Activated T-cell treated with anti-CD3 and anti-CD28 coated beads, Interleukin-2, amount 50 U/mL, for 24 hours (primary cell): ENCODE measurements at regions not wholly inside any gene's neighbourhood (a gene's known extent, or its start where the extent isn't known, plus 50 kb on each side); places are given as distances from the start of the nearest gene placed in this dataset.

Experiments
- DNase-seq: peaks from one replicate; pipeline ENCODE4 v3.0.0-alpha.2; 2020
- H3K27ac Mint-ChIP-seq: 2 replicates; pipeline ENCODE4 v1.8.0; 2020; ENCODE audit warnings: mild to moderate bottlenecking, mixed read lengths
- H3K27me3 Mint-ChIP-seq: 2 replicates; pipeline ENCODE4 v1.8.0; 2020; ENCODE audit warnings: mixed read lengths
- H3K36me3 Mint-ChIP-seq: 2 replicates; pipeline ENCODE4 v1.8.0; 2020; ENCODE audit warnings: low read depth, mixed read lengths
- H3K4me1 Mint-ChIP-seq: 2 replicates; pipeline ENCODE4 v1.8.0; 2020; ENCODE audit warnings: low read depth, mixed read lengths
- H3K4me3 Mint-ChIP-seq: 2 replicates; pipeline ENCODE4 v1.8.0; 2020; ENCODE audit warnings: mild to moderate bottlenecking, moderate library complexity, mixed read lengths
- H3K9me3 Mint-ChIP-seq: 2 replicates; pipeline ENCODE4 v1.8.0; 2020; ENCODE audit warnings: mixed read lengths

DNA sequence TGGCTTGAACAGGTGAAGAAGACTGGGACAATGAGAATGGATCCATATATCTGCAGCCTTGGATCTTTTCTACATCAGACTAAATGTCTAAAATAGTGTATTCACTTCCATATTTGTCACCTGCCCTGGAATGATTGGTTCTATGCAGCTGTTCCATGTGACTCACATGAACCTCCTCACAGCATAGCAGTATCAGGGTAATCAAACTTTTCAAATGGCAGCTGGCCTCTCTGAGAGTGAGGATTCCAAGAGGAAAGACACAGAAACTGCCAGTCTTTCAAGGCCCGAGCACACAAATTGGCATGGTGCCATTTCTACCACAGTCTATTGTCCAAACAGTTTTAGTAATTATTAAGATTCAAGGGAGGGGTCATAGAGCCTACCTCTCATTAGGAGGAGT is 859.3 kb downstream of the BCL11A start:
- no peaks in the 10 kb centered on the region for H3K36me3 Mint-ChIP-seq
- no peak overlapping the region for H3K27ac Mint-ChIP-seq
- H3K27me3 Mint-ChIP-seq: no peaks in the 10 kb centered on the region
- peaks cover 10% of the 10 kb centered on the region for H3K9me3 Mint-ChIP-seq
- H3K4me1 Mint-ChIP-seq: no peaks in the 10 kb centered on the region
- DNase-seq: no peak
- no peak overlapping the region for H3K4me3 Mint-ChIP-seq

DNA sequence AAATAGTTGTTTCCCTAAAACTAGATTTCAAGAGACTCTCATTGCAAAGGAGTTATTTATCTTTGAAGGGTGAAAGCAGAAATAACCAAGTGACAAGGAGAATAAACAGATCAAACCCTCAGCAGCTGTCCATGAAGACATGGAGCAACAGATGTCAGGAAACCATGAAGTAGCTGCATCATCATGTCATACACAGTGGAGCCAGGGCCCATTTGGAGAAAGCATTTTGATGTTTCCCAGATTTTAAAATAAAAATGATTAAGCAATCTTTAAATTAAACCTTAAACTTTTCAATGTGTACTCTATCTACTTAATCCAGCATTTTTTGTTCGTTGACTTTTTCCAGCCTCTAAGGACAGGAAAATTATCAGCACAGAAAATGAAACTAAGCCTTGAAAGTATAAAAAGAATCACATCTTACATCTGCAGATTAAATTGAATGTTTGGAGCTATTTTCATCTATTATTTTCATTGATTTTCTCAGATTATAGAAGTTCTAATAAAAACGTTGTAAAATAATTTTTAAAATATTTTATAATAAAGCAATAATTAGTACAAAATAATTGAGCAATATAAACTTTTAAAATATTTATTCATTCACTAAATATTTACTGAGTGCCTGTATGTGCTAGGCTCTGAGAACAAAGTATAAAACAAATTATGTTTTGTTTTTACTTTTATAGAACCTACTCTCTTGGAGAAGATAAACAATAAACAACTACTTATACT is 860.1 kb downstream of the BCL11A start:
- Mint-ChIP-seq H3K27me3 (no peaks in the 10 kb centered on the region), H3K36me3 (no peaks in the 10 kb centered on the region), H3K4me3 (no peak overlapping the region), H3K9me3 (peaks cover 10% of the 10 kb centered on the region), H3K4me1 (no peaks in the 10 kb centered on the region), H3K27ac (no peak overlapping the region)
- DNase-seq: no peak

DNA sequence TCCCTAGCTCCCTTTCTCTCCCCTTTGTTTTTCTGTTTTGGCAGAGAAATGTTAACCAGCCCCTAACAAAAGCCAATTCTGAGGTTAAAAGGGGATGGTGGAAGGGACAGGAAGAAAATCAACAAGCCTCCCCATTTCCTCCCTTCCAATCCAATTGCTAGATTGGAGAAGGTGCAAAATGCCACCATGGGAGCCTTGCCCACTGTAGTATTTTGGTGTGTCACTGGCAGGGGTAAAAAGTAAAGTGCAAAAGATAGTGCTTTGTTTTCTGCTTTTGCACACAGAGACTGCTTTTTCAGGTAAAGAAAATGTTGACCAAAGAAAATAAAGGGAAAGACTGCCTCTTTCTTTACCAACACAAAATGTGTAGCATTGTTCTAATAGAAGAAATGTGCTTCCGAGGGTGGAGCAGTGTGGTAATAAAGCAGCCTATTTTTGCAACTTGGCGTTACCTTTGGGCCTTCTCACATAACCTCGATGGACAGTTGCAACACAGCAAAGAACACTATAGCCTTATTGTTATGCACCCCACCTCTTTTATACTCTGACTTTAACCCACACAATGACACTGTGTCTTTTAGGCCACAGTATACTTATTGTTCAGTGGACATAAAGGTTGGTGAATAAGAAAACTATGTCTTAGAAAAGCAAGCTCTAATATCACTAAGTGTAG is 861.8 kb downstream of the BCL11A start:
- Mint-ChIP-seq H3K4me3 (no peak overlapping the region), H3K4me1 (no peaks in the 10 kb centered on the region), H3K27me3 (no peaks in the 10 kb centered on the region), H3K27ac (no peak overlapping the region), H3K9me3 (peaks cover 15% of the 10 kb centered on the region), H3K36me3 (no peaks in the 10 kb centered on the region)
- DNase-seq: no peak

DNA sequence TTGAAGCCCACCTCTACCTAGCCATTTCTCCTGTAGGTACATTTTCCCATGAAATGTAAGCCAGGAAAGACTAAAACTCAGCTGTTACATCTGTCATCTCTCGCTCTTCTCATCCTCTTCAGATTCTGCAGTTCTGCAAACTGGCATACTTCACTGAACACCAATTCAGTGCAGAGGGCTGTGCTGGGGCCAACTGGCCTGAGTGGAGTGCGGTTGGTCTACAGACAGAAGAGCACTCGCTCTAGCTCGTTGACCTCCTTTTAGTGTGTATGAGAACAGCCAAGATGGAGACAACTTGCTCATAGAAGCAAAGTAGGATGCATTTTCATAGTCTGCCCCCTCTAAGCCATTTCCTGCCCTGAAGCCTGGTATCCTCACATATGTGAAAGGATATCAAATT is 862.6 kb downstream of the BCL11A start:
- H3K27ac Mint-ChIP-seq: no peak overlapping the region
- no peaks in the 10 kb centered on the region for H3K36me3 Mint-ChIP-seq
- H3K27me3 Mint-ChIP-seq: peaks cover 3% of the 10 kb centered on the region
- DNase-seq: no peak
- no peak overlapping the region for H3K4me3 Mint-ChIP-seq
- H3K4me1 Mint-ChIP-seq: no peaks in the 10 kb centered on the region
- H3K9me3 Mint-ChIP-seq: peaks cover 14% of the 10 kb centered on the region

DNA sequence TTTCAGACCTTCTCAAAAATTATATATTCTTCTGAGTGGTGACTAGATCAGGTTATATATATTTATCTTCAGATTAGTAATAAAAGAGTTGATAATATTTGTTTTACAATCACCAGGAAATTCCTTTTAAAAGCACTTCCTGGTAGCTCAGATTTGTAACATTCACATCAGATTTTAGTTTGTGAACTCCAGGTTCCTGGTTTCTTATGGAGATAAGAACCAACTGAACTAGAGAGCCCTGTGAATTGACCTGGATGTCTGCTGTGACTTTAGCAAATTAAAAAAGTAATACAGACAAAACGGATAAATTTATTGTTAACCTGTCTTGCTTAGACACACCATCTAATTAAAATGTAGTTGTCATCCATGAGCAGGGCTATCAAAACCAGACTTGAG is 868.7 kb downstream of the BCL11A start:
- Mint-ChIP-seq H3K27ac (no peak overlapping the region), H3K4me3 (no peak overlapping the region), H3K27me3 (peaks cover 5% of the 10 kb centered on the region), H3K9me3 (peaks cover 12% of the 10 kb centered on the region), H3K4me1 (no peaks in the 10 kb centered on the region), H3K36me3 (no peaks in the 10 kb centered on the region)
- DNase-seq: no peak

DNA sequence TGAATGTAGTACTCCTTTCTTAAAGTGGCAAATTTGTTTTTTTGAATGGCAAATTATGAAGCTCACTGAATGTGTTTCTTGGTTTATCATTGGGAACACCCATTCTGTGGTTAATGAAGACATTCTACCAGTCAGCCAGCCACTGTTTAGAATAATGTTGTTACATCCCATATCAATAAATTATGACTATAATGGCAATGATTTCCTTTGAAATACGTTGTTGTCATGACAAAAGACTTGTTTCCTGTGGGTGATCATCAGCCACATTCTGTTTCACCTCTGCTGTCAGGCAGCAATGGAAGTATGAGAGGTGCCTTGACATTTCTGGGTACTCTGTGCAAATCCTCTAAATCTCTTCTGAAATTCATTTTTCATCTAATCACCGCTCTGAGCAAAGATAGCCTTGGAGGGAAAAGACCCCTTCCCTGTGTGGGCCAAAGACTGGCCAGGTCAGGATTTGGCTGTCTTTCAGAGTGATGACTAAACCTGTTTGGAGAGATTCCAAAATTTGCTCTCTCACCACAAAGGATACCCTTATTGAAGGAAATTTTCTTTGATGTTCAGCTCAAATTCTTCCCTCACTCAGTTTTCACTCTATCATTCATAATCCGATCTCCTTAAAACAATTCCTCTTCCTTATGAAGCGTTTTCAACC is 869.2 kb downstream of the BCL11A start:
- no peak overlapping the region for H3K4me3 Mint-ChIP-seq
- H3K27me3 Mint-ChIP-seq: peaks cover 5% of the 10 kb centered on the region
- no peaks in the 10 kb centered on the region for H3K4me1 Mint-ChIP-seq
- no peak overlapping the region for H3K27ac Mint-ChIP-seq
- no peak for DNase-seq
- peaks cover 12% of the 10 kb centered on the region for H3K9me3 Mint-ChIP-seq
- H3K36me3 Mint-ChIP-seq: no peaks in the 10 kb centered on the region

DNA sequence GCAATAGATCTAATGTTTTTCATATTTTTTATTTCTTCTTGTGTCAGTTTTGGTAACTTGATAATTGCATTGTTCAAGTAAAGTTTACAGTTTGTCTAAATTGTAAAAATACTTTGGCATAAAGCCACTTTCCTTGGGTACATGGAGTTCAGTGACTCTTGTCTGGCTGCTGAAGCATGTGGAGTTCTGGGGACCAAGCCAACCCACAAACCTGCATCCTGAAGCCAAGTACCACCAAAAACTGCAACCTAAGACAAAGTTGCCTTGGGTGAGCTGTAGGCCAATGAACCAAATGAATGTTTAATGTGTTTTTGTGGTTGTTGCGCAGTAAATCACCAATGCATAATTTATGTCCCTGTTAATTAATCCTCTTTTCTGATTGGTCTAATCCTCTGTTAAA is 872.6 kb downstream of the BCL11A start:
- Mint-ChIP-seq H3K27ac (no peak overlapping the region), H3K27me3 (peaks cover 2% of the 10 kb centered on the region), H3K36me3 (no peaks in the 10 kb centered on the region), H3K4me3 (no peak overlapping the region), H3K9me3 (peaks cover 6% of the 10 kb centered on the region), H3K4me1 (no peaks in the 10 kb centered on the region)
- no peak for DNase-seq

DNA sequence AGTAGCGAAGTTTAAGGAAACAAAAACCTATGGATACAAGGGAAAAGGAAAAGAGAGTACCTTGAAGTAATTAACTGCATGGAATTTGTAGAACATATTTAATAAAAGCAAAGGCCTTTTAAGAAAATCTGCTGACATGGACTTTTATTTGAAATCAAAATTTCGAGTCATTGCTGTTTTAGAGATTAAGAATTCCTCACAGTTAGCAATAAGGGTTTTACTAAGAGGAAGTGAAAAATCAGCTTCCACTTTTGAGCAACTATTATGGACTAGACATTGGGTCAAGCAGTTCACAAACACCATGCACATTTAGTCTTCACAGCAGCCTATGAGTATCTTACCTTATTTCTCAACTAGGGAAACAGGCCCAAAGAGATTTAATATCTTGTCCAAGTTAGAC is 876.3 kb downstream of the BCL11A start:
- H3K27me3 Mint-ChIP-seq: no peaks in the 10 kb centered on the region
- H3K4me3 Mint-ChIP-seq: no peak overlapping the region
- H3K9me3 Mint-ChIP-seq: peaks cover under 1% of the 10 kb centered on the region
- no peaks in the 10 kb centered on the region for H3K4me1 Mint-ChIP-seq
- no peaks in the 10 kb centered on the region for H3K36me3 Mint-ChIP-seq
- no peak for DNase-seq
- no peak overlapping the region for H3K27ac Mint-ChIP-seq

DNA sequence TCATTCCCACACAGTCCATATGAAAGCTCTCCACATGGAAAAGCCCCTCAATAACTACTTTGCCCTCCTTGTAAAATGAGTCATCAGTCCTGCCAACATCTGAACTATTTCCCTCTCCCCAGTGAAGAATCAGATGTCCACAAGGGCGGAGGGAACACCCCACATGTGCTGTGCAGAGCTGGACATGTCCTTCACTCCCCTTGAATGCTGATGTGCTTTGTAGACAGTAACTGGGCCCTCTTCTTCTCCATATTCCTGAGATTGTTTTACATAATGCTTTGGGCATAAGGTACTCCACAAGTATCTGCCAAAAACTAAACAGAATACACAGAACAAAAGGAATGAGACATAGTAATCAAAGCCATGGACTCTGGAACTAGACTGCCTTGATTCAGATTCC is 879.4 kb downstream of the BCL11A start:
- no peak for DNase-seq
- Mint-ChIP-seq H3K27me3 (no peaks in the 10 kb centered on the region), H3K4me3 (no peak overlapping the region), H3K36me3 (no peaks in the 10 kb centered on the region), H3K27ac (no peak overlapping the region), H3K9me3 (no peaks in the 10 kb centered on the region), H3K4me1 (no peaks in the 10 kb centered on the region)

DNA sequence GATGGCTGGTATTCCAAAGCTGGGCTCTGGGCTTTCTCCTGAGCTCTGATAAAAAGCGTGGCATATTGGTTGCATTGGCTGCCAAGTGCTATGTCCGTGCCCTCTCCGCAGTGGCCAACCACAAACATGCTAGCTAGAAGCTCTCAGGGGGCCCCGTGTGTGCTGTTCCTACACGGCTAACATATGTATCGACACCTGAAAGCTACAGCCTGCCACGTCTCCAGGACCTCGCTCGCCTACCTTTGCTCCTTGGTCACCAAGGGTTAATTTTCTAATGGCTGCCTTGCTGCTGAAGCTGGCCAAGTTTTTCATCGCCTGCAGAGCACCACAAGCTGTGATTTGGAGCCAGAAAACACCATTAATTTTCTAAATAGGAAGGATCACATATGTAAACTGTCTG is 888.4 kb downstream of the BCL11A start:
- Mint-ChIP-seq H3K9me3 (no peaks in the 10 kb centered on the region), H3K27ac (no peak overlapping the region), H3K36me3 (no peaks in the 10 kb centered on the region), H3K4me1 (no peaks in the 10 kb centered on the region), H3K27me3 (no peaks in the 10 kb centered on the region), H3K4me3 (no peak overlapping the region)
- DNase-seq: no peak

DNA sequence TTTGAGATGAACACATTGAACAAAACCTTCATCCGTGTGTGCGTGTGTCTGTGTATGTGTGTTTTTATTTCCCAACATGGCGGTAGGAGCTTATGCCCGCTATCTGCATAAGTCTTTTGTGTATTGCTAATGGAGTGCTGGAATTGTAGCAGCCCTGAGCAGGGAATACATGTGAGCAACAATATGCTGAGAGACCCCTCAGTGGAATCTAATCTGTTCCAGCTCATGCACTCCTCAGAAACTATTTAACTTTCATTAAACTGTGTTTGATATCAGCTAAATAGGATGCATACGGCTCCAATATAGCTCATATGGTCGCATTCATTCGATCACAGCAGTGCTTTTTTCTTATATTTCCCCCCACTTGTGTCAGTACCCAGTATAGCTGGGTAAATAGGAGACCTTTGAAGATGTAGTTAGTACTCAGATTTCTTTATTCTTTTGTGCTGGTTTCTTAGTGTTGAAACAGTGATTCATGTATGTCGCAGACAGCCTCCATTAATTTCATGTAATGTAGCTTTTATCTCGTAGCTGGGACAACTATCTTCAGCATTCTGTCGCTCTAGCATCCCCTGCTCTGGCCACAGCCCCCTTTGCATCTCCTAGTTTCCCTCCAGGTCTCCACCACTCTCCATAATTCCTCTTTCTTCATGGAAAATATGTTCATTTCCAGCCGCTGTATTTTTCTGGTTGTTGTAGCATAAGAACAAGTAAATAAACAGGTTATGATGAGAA is 891.2 kb downstream of the BCL11A start:
- no peak for DNase-seq
- Mint-ChIP-seq H3K9me3 (no peaks in the 10 kb centered on the region), H3K27me3 (no peaks in the 10 kb centered on the region), H3K27ac (no peak overlapping the region), H3K36me3 (no peaks in the 10 kb centered on the region), H3K4me3 (no peak overlapping the region), H3K4me1 (no peaks in the 10 kb centered on the region)

DNA sequence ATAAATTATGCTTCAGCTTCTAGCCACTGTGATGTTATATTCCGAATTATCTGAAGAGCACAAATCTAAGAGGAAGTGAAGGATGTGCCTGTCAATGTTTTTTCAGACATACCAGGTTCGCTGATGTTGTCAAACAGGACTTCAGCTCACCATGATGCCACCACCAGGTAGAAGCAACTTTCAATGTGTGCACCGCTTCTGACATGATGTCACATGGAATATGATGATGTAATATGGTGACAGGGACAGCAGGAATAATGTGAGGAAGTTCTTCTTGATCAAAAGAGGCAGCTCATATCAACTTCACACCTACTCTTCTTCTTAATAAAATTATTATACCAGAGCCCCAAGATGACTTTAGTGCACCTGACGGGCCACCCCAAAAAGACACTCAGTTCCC is 893.2 kb downstream of the BCL11A start:
- Mint-ChIP-seq H3K27ac (no peak overlapping the region), H3K4me1 (no peaks in the 10 kb centered on the region), H3K4me3 (no peak overlapping the region), H3K27me3 (no peaks in the 10 kb centered on the region), H3K9me3 (no peaks in the 10 kb centered on the region), H3K36me3 (no peaks in the 10 kb centered on the region)
- no peak for DNase-seq

DNA sequence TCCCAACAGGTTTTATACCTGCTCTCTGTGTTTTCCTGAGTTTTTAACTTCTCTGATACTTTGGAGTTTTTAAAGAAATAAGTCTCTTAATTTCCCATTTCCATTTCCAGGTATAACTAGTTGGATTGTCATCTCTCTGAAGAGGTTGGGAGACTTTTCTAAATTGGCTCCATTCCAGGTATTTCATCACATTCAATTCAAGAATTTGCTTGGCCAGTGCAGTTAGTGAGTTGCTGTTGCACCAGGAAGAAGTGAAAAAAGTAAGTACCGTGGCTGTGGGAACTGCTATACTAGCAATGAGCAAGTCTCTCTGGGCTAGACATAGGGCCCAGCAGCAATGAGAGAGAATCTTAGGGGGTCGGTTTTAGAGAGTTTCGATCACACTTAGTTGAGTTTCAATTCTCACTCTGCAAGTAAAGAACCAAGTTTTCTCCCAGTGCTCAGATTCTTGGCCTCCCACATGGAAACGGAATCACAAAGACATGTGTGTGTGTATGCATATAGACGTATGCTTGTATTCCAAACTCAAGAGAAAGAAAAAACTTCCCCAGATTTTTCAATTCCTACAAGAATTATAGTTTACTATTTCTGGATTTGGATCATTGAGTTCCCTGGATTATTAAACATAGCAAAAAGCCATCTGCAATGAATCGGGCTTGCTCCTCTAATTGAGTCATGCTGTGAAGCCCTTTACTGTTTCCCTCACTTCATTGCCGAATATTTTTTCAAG is 894.4 kb downstream of the BCL11A start:
- Mint-ChIP-seq H3K27me3 (no peaks in the 10 kb centered on the region), H3K36me3 (no peaks in the 10 kb centered on the region), H3K27ac (no peak overlapping the region), H3K4me1 (no peaks in the 10 kb centered on the region), H3K4me3 (no peak overlapping the region), H3K9me3 (no peaks in the 10 kb centered on the region)
- no peak for DNase-seq

DNA sequence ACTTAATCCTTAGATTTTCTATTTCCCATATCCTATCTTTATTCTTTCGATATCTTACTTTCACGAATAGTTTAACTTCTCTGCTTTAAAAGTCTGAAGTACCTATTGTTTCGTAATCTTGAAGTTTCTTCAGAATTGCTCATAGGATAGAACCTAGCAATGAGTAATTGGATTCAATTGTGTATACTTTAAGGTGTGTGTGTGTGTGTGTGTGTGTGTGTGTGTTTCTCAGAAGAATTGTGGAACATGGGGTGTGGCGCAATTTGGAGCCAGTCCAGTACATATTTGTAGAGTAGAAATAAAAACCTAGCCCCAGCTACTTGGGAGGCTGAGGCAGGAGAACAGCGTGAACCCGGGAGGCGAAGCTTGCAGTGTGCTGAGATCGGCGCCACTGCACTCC is 897.6 kb downstream of the BCL11A start:
- no peaks in the 10 kb centered on the region for H3K36me3 Mint-ChIP-seq
- no peak for DNase-seq
- H3K27ac Mint-ChIP-seq: no peak overlapping the region
- H3K9me3 Mint-ChIP-seq: no peaks in the 10 kb centered on the region
- no peaks in the 10 kb centered on the region for H3K27me3 Mint-ChIP-seq
- H3K4me1 Mint-ChIP-seq: no peaks in the 10 kb centered on the region
- H3K4me3 Mint-ChIP-seq: no peak overlapping the region
